CD4-positive, alpha-beta T cell (primary cell): ENCODE measurements at regions not wholly inside any gene's neighbourhood (a gene's known extent, or its start where the extent isn't known, plus 50 kb on each side); places are given as distances from the start of the nearest gene placed in this dataset.

ENCODE experiments used
- ATAC-seq: fragments of 200-7000 bp; cut with Tn5 transposase; one replicate; pipeline ENCODE4 v1.10.0; 2022; ENCODE audit warnings: mild to moderate bottlenecking; ENCODE audit not compliant: poor library complexity
- CTCF ChIA-PET: fragments of 350-600 bp; sonication (Branson Sonifier 250); formaldehyde crosslinking; loops from one replicate; lab custom pipeline; 2021; ENCODE audit warnings: antibody characterized with exemption, inconsistent platforms; lab: Charles Lee
- POLR2A ChIA-PET: fragments of 350-600 bp; sonication (Branson Sonifier 250); formaldehyde crosslinking; loops from one replicate; lab custom pipeline; 2021; ENCODE audit warnings: antibody characterized with exemption, inconsistent platforms; lab: Charles Lee
- DNase-seq, 14 experiments: peaks; one replicate each; pipeline ENCODE4 v3.0.0-alpha.2; 2013 to 2020; ENCODE audit warnings: mixed read lengths in 2 of 14
- H3K27ac ChIP-seq, 2 donors: one replicate each; pipeline versions ENCODE4 v1.5.1 to v1.7.0; 2013; ENCODE audit warnings: low read length in 2 of 2, low read depth in 1 of 2, mild to moderate bottlenecking in 1 of 2
- H3K27me3 ChIP-seq, 2 experiments: 1 replicate in 1 of 2; 2 replicates in 1 of 2; pipeline versions ENCODE4 v1.6.1 to v1.7.0; 2013; ENCODE audit warnings: low read length in 2 of 2, control low read depth in 1 of 2, mild to moderate bottlenecking in 1 of 2, moderate library complexity in 1 of 2; ENCODE audit not compliant: insufficient read depth in 2 of 2, control insufficient read depth in 1 of 2
- H3K36me3 ChIP-seq: one replicate; pipeline ENCODE4 v1.6.1; 2013; ENCODE audit warnings: low read length, control low read depth; ENCODE audit not compliant: insufficient read depth
- H3K4me1 ChIP-seq: one replicate; pipeline ENCODE4 v1.6.1; 2013; ENCODE audit warnings: low read length, control low read depth; ENCODE audit not compliant: insufficient read depth
- H3K4me3 ChIP-seq: one replicate; pipeline ENCODE4 v1.5.1; 2013; ENCODE audit warnings: mild to moderate bottlenecking, low read length, moderate library complexity
- H3K9me3 ChIP-seq, 2 experiments: 1 replicate in 1 of 2; 2 replicates in 1 of 2; pipeline versions ENCODE4 v1.6.1 to v1.7.0; 2013; ENCODE audit warnings: low read length in 2 of 2, mild to moderate bottlenecking in 2 of 2, control low read depth in 1 of 2, moderate library complexity in 1 of 2; ENCODE audit not compliant: control insufficient read depth in 1 of 2, insufficient read depth in 1 of 2
- H3K27ac Mint-ChIP-seq: one replicate; pipeline ENCODE4 v1.8.0; 2020; ENCODE audit warnings: mixed read lengths
- H3K27me3 Mint-ChIP-seq: one replicate; pipeline ENCODE4 v1.8.0; 2021; ENCODE audit warnings: mixed read lengths
- H3K36me3 Mint-ChIP-seq: one replicate; pipeline ENCODE4 v1.8.0; 2021; ENCODE audit warnings: low read depth, mixed read lengths
- H3K4me1 Mint-ChIP-seq: one replicate; pipeline ENCODE4 v1.8.0; 2021; ENCODE audit warnings: low read depth, mixed read lengths
- H3K4me3 Mint-ChIP-seq: one replicate; pipeline ENCODE4 v1.8.0; 2020; ENCODE audit warnings: mild to moderate bottlenecking, mixed read lengths
- H3K9me3 Mint-ChIP-seq: one replicate; pipeline ENCODE4 v1.8.0; 2020; ENCODE audit warnings: mixed read lengths
- CTCF ChIP-seq: fragments of 200-600 bp; IDR thresholded peaks from one replicate; pipeline ENCODE4 v1.8.0; 2022; ENCODE audit warnings: antibody characterized with exemption, mild to moderate bottlenecking
- intact Hi-C, 2 experiments: fragments of 100-400 bp; cut with DNase I in 1 of 2; cut with micrococcal nuclease in 1 of 2; formaldehyde crosslinking; loops; one replicate each; pipeline versions ENCODE4 v1.15.1 to v1.9.0; 2023 to 2025; cut with DNase I, micrococcal nuclease

- H3K4me3 Mint-ChIP-seq: no peak overlapping the region
- no peaks in the 10 kb centered on the region for H3K4me1 Mint-ChIP-seq
- Histone ChIP-seq H3K36me3 (no peaks in the 10 kb centered on the region), H3K27ac (no peak overlapping the region), H3K9me3 (peaks cover 0 to 4% of the 10 kb centered on the region in 2 experiments), H3K4me3 (no peak overlapping the region), H3K27me3 (no peaks in the 10 kb centered on the region), H3K4me1 (no peaks in the 10 kb centered on the region)
- no peak for ATAC-seq
- H3K36me3 Mint-ChIP-seq: no peaks in the 10 kb centered on the region
- DNase-seq: no peak
- no peaks in the 10 kb centered on the region for H3K9me3 Mint-ChIP-seq
- intact Hi-C loops: no loop called here
- no peaks in the 10 kb centered on the region for H3K27me3 Mint-ChIP-seq
- H3K27ac Mint-ChIP-seq: no peak overlapping the region
- ChIA-PET POLR2A (no interaction called here), CTCF (no interaction called here)
- TF ChIP-seq CTCF: no peak
These were observed 285.5 kb upstream of the PCDH10 start for GRCh38 chr4:132863619-132864018.

- no peak overlapping the region for H3K4me3 ChIP-seq
- intact Hi-C loops: no loop called here
- Mint-ChIP-seq H3K27me3 (no peaks in the 10 kb centered on the region), H3K4me3 (no peak overlapping the region), H3K36me3 (no peaks in the 10 kb centered on the region), H3K27ac (no peak overlapping the region), H3K4me1 (no peaks in the 10 kb centered on the region), H3K9me3 (no peaks in the 10 kb centered on the region)
- H3K27me3 ChIP-seq: no peaks in the 10 kb centered on the region
- peaks cover 0 to 4% of the 10 kb centered on the region in 2 experiments for H3K9me3 ChIP-seq
- H3K36me3 ChIP-seq: no peaks in the 10 kb centered on the region
- POLR2A ChIA-PET: no interaction called here
- H3K27ac ChIP-seq: no peak overlapping the region
- no peak for TF ChIP-seq CTCF
- ATAC-seq: no peak
- CTCF ChIA-PET: no interaction called here
- no peak for DNase-seq
- H3K4me1 ChIP-seq: no peaks in the 10 kb centered on the region
These were observed 283.6 kb upstream of the PCDH10 start for GRCh38 chr4:132865458-132865857.

- Mint-ChIP-seq H3K36me3 (no peaks in the 10 kb centered on the region), H3K9me3 (no peaks in the 10 kb centered on the region), H3K27ac (no peak overlapping the region), H3K27me3 (no peaks in the 10 kb centered on the region), H3K4me1 (no peaks in the 10 kb centered on the region), H3K4me3 (no peak overlapping the region)
- ATAC-seq: no peak
- POLR2A ChIA-PET: no interaction called here
- Histone ChIP-seq H3K27me3 (no peaks in the 10 kb centered on the region), H3K4me1 (no peaks in the 10 kb centered on the region), H3K27ac (no peak overlapping the region), H3K36me3 (no peaks in the 10 kb centered on the region), H3K4me3 (no peak overlapping the region), H3K9me3 (peaks cover 0 to 4% of the 10 kb centered on the region in 2 experiments)
- CTCF ChIA-PET: no interaction called here
- intact Hi-C loops: no loop called here
- no peak for TF ChIP-seq CTCF
- no peak for DNase-seq
These were observed 283.2 kb upstream of the PCDH10 start for GRCh38 chr4:132865922-132866321.
